ENCODE measurements at regions not wholly inside any gene's neighbourhood (a gene's known extent, or its start where the extent isn't known, plus 50 kb on each side); places are given as distances from the start of the nearest gene placed in this dataset.
"Not testable (repeated sequence)": the region's sequence is repeated elsewhere in the genome, so short reads cannot be mapped to it uniquely, and the experiment has no call there.

GRCh38 chr14:37776791-37777499, 181.5 kb downstream of the TTC6 start:
- TF ChIP-seq POLR2A (IDR thresholded peaks at IDR 0.05): no peak
- TF ChIP-seq, protein P1, sequence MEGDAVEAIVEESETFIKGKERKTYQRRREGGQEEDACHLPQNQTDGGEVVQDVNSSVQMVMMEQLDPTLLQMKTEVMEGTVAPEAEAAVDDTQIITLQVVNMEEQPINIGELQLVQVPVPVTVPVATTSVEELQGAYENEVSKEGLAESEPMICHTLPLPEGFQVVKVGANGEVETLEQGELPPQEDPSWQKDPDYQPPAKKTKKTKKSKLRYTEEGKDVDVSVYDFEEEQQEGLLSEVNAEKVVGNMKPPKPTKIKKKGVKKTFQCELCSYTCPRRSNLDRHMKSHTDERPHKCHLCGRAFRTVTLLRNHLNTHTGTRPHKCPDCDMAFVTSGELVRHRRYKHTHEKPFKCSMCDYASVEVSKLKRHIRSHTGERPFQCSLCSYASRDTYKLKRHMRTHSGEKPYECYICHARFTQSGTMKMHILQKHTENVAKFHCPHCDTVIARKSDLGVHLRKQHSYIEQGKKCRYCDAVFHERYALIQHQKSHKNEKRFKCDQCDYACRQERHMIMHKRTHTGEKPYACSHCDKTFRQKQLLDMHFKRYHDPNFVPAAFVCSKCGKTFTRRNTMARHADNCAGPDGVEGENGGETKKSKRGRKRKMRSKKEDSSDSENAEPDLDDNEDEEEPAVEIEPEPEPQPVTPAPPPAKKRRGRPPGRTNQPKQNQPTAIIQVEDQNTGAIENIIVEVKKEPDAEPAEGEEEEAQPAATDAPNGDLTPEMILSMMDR (IDR thresholded peaks at IDR 0.05): no peak
- intact Hi-C loops (cut with DNase I): no loop called here

GRCh38 chr14:37778135-37778943, 182.9 kb downstream of the TTC6 start:
- Histone ChIP-seq H3K4me1 (no peaks in the 10 kb centered on the region), H3K27ac (no peak overlapping the region), H3K9me3 (no peaks in the 10 kb centered on the region), H3K36me3 (no peaks in the 10 kb centered on the region), H3K4me3 (replicated peaks in 1 of 3) (no peak overlapping the region), H3K27me3 (no peaks in the 10 kb centered on the region)
- no peak for DNase-seq
- no peak for TF ChIP-seq POLR2A (IDR thresholded peaks at IDR 0.05)
- TF ChIP-seq, protein P1 (IDR thresholded peaks at IDR 0.05): no peak
- WGBS, 2 donors: 88 to 96% methylated on average over 4 to 5 of the region's 5 CpGs
- intact Hi-C loops (cut with DNase I): no loop called here

More at GRCh38 chr14:37776791-37777499, 181.5 kb downstream of the TTC6 start:
- H3K27ac ChIP-seq: no peak overlapping the region
- H3K9me3 ChIP-seq: no peaks in the 10 kb centered on the region
- DNase-seq: no peak
- no peaks in the 10 kb centered on the region for H3K36me3 ChIP-seq
- no peaks in the 10 kb centered on the region for H3K27me3 ChIP-seq
- no peak overlapping the region for H3K4me3 ChIP-seq (replicated peaks in 1 of 3)
- 97% methylated on average over 4 of the region's 4 CpGs for WGBS, 2 donors
- H3K4me1 ChIP-seq: no peaks in the 10 kb centered on the region

DNA sequence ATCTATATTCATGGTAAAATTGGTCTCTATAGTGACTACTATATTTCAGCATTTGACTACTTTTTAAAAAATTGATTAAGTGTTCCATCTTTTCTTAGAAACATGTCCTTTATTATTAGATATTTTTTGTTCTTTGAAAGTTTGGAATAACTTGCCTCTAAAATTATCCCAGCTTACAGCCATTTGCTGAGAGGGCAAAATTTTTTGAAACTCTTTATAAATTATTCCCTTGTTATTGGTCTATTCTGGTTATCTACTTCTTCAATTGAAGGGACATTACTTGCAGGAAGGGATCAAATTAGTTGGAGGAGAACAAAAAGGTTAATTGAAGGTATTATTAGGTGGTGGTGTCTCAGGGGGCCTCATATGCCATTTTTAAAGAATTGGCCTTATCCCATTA, 184.1 kb downstream of the TTC6 start:
- H3K36me3 ChIP-seq: no peaks in the 10 kb centered on the region
- TF ChIP-seq, protein P1 (IDR thresholded peaks at IDR 0.05): no peak
- TF ChIP-seq POLR2A (IDR thresholded peaks at IDR 0.05): no peak
- H3K4me3 ChIP-seq (replicated peaks in 1 of 3): no peak overlapping the region
- H3K4me1 ChIP-seq: no peaks in the 10 kb centered on the region
- H3K27ac ChIP-seq: no peak overlapping the region
- no peaks in the 10 kb centered on the region for H3K27me3 ChIP-seq
- intact Hi-C loops (cut with DNase I): no loop called here
- no peaks in the 10 kb centered on the region for H3K9me3 ChIP-seq
- no peak for DNase-seq

DNA sequence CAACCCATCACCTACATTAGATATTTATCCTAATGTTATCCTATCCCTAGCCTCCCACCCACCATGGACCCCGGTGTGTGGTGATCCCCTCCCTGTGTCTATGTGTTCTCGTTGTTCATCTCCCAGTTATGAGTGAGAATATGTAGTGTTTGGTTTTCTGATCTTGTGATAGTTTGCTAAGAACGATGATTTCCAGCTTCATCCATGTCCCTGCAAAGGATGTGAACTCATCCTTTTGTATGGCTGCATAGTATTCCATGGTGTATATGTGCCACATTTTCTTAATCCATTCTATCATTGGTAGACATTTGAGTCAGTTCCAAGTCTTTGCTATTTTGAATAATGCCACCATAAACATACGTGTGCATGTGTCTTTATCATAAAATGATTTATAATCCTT, 185.3 kb downstream of the TTC6 start:
- 89 to 94% methylated on average over 4 of the region's 4 CpGs for WGBS, 2 donors
- H3K9me3 ChIP-seq; DNase-seq; H3K27ac ChIP-seq; H3K4me1 ChIP-seq; H3K27me3 ChIP-seq; H3K36me3 ChIP-seq; intact Hi-C loops (cut with DNase I); H3K4me3 ChIP-seq (replicated peaks in 1 of 3): not testable (repeated sequence)

DNA sequence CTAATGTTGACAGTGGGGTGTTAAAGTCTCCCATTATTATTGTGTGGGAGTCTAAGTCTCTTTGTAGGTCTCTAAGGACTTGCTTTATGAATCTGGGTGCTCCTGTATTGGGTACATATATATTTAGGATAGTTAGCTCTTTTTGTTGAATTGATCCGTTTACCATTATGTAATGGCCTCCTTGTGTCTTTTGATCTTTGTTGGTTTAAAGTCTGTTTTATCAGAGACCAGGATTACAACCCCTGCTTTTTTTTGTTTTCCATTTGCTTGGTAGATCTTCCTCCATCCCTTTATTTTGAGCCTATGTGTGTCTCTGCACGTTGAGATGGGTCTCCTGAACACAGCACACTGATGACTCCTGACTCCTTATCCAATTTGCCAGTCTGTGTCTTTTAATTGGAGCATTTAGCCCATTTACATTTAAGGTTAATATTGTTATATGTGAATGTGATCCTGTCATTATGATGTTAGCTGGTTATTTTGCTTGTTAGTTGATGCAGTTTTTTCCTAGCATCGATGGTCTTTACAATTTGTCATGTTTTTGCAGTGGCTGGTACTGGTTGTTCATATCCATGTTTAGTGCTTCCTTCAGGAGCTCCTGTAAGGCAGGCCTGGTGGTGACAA, 188.9 kb downstream of the TTC6 start:
- intact Hi-C loops (cut with DNase I); H3K36me3 ChIP-seq; H3K4me3 ChIP-seq (replicated peaks in 1 of 3); H3K4me1 ChIP-seq; H3K9me3 ChIP-seq; DNase-seq; H3K27me3 ChIP-seq; H3K27ac ChIP-seq: not testable (repeated sequence)
- 74 to 83% methylated on average over 3 of the region's 3 CpGs for WGBS, 2 donors

GRCh38 chr14:37784827-37785223, 189.4 kb downstream of the TTC6 start:
- intact Hi-C loops (cut with DNase I); H3K27me3 ChIP-seq; H3K4me1 ChIP-seq; H3K27ac ChIP-seq; H3K9me3 ChIP-seq; DNase-seq; H3K4me3 ChIP-seq (replicated peaks in 1 of 3); H3K36me3 ChIP-seq: not testable (repeated sequence)

- H3K27me3 ChIP-seq; H3K9me3 ChIP-seq; DNase-seq; H3K4me3 ChIP-seq (replicated peaks in 1 of 3); intact Hi-C loops (cut with DNase I); H3K27ac ChIP-seq; H3K4me1 ChIP-seq; H3K36me3 ChIP-seq: not testable (repeated sequence)
- 62 to 73% methylated on average over 9 of the region's 9 CpGs for WGBS, 2 donors
These were observed 189.9 kb downstream of the TTC6 start for GRCh38 chr14:37785298-37785697.

GRCh38 chr14:37786114-37786625, 190.7 kb downstream of the TTC6 start:
- not testable (repeated sequence) for DNase-seq
- 82 to 84% methylated on average over 14 of the region's 14 CpGs for WGBS, 2 donors

More at GRCh38 chr14:37786114-37786625, 190.7 kb downstream of the TTC6 start:
- H3K27ac ChIP-seq; H3K4me3 ChIP-seq (replicated peaks in 1 of 3); H3K9me3 ChIP-seq; H3K27me3 ChIP-seq; H3K4me1 ChIP-seq; H3K36me3 ChIP-seq; intact Hi-C loops (cut with DNase I): not testable (repeated sequence)
